PC-9 (cell line): ENCODE measurements at regions not wholly inside any gene's neighbourhood (a gene's known extent, or its start where the extent isn't known, plus 50 kb on each side); places are given as distances from the start of the nearest gene placed in this dataset.

Experiments
- BruUV-seq: library from RNA; stranded (reverse); fragments of 400-500 nt; replicated peaks from 2 replicates; lab custom pipeline; 2021; lab: Mats Ljungman, UMichigan
- CTCF ChIA-PET: fragments of 300-600 bp; sonication (Branson Sonifier 250); formaldehyde crosslinking; loops from one replicate; lab custom pipeline; 2022; ENCODE audit warnings: antibody characterized with exemption; lab: Charles Lee
- POLR2A ChIA-PET: fragments of 300-600 bp; sonication (Branson Sonifier 250); formaldehyde crosslinking; loops from one replicate; lab custom pipeline; 2022; ENCODE audit warnings: antibody characterized with exemption; ENCODE audit not compliant: unreplicated experiment; lab: Charles Lee
- DNase-seq, 2 experiments: peaks; one replicate each; pipeline versions ENCODE4 v3.0.0 to v3.0.0-alpha.2; 2015 to 2022; ENCODE audit warnings: mixed read lengths in 1 of 2
- H2AFZ ChIP-seq: fragments of 200-600 bp; sonication (generic); 2 replicates; pipeline ENCODE4 v1.8.1; 2017; ENCODE audit warnings: antibody characterized with exemption
- H3F3A ChIP-seq: fragments of 200-600 bp; sonication (generic); 2 replicates; pipeline ENCODE4 v1.8.1; 2017; ENCODE audit warnings: antibody characterized with exemption, mild to moderate bottlenecking, low read depth; ENCODE audit not compliant: insufficient read depth
- H3K27ac ChIP-seq: fragments of 200-600 bp; sonication (generic); 2 replicates; pipeline ENCODE4 v1.6.1; 2016; ENCODE audit warnings: mixed run types
- H3K27me3 ChIP-seq: fragments of 200-600 bp; sonication (generic); 2 replicates; pipeline ENCODE4 v1.6.1; 2016; ENCODE audit warnings: low read depth, mixed run types; ENCODE audit not compliant: insufficient read depth
- H3K36me3 ChIP-seq: fragments of 200-600 bp; sonication (generic); 2 replicates; pipeline ENCODE4 v1.6.1; 2016; ENCODE audit warnings: low read depth, mixed run types
- H3K4me1 ChIP-seq: fragments of 200-600 bp; sonication (generic); replicated peaks from 2 replicates; pipeline ENCODE4 v1.6.1; 2016; ENCODE audit warnings: mixed run types; ENCODE audit not compliant: insufficient read depth
- H3K4me2 ChIP-seq: fragments of 200-600 bp; sonication (generic); 2 replicates; pipeline ENCODE4 v1.6.1; 2017; ENCODE audit warnings: mixed run types
- H3K4me3 ChIP-seq: fragments of 200-600 bp; sonication (generic); 2 replicates; pipeline ENCODE4 v1.6.1; 2016; ENCODE audit warnings: mixed run types
- H3K79me2 ChIP-seq: fragments of 200-600 bp; sonication (generic); 2 replicates; pipeline ENCODE4 v1.6.1; 2017; ENCODE audit warnings: low read depth, mixed run types
- H3K9me2 ChIP-seq: fragments of 200-600 bp; sonication (generic); 2 replicates; pipeline ENCODE4 v1.8.1; 2017; ENCODE audit warnings: mild to moderate bottlenecking; ENCODE audit not compliant: insufficient read depth
- H3K9me3 ChIP-seq: fragments of 200-600 bp; sonication (generic); 2 replicates; pipeline ENCODE4 v1.8.1; 2016; ENCODE audit warnings: low read depth; ENCODE audit not compliant: insufficient read depth
- H4K20me1 ChIP-seq: fragments of 200-600 bp; sonication (generic); 2 replicates; pipeline ENCODE4 v1.8.1; 2017; ENCODE audit not compliant: insufficient read depth
- CTCF ChIP-seq: fragments of 200-600 bp; sonication (generic); conservative IDR thresholded peaks from 2 replicates; pipeline ENCODE4 v1.6.1; 2017; ENCODE audit warnings: mixed run types, antibody characterized with exemption, mild to moderate bottlenecking, moderate library complexity
- EZH2 ChIP-seq: fragments of 200-600 bp; sonication (generic); IDR thresholded peaks from 2 replicates; pipeline ENCODE4 v1.8.0; 2017; ENCODE audit warnings: antibody characterized with exemption, low read depth
- intact Hi-C: fragments of 100-400 bp; cut with micrococcal nuclease; formaldehyde crosslinking; loops from one replicate; pipeline ENCODE4 v1.10.0; 2022; ENCODE audit not compliant: unreplicated experiment

- Histone ChIP-seq H3K27me3 (no peaks in the 10 kb centered on the region), H3K9me3 (no peaks in the 10 kb centered on the region), H3K79me2 (no peaks in the 10 kb centered on the region), H4K20me1 (no peaks in the 10 kb centered on the region), H3K4me2 (no peak overlapping the region), H2AFZ (no peak overlapping the region), H3K36me3 (no peaks in the 10 kb centered on the region), H3K4me3 (no peak overlapping the region), H3K4me1 (no peaks in the 10 kb centered on the region), H3F3A (no peaks in the 10 kb centered on the region), H3K9me2 (no peaks in the 10 kb centered on the region; the same call in 1 of the 2 replicates), H3K27ac (no peak overlapping the region)
- BruUV-seq = no TSS peak
- no peak for TF ChIP-seq CTCF
- TF ChIP-seq EZH2 = no peak
- ChIA-PET POLR2A (no interaction called here), CTCF (no interaction called here)
- no peak for DNase-seq
- intact Hi-C loops = no loop called here
Observed at GRCh38 chr11:81967242-81967641, 766.4 kb downstream of the FAM181B start.

- H4K20me1 ChIP-seq = no peaks in the 10 kb centered on the region
- no peaks in the 10 kb centered on the region for H3K27me3 ChIP-seq
- H3K27ac ChIP-seq = no peak overlapping the region
- H3K4me2 ChIP-seq = no peak overlapping the region
- TF ChIP-seq CTCF (no peak), EZH2 (no peak)
- no peak for DNase-seq
- H3K4me1 ChIP-seq = no peaks in the 10 kb centered on the region
- ChIA-PET POLR2A (no interaction called here), CTCF (no interaction called here)
- BruUV-seq = no TSS peak
- intact Hi-C loops = no loop called here
- no peaks in the 10 kb centered on the region for H3K79me2 ChIP-seq
- H2AFZ ChIP-seq = no peak overlapping the region; the same call in 1 of the 2 replicates
- H3F3A ChIP-seq = no peaks in the 10 kb centered on the region
- H3K4me3 ChIP-seq = no peak overlapping the region
- H3K9me3 ChIP-seq = no peaks in the 10 kb centered on the region
- no peaks in the 10 kb centered on the region for H3K36me3 ChIP-seq
- no peaks in the 10 kb centered on the region; the same call in 1 of the 2 replicates for H3K9me2 ChIP-seq
Observed at GRCh38 chr11:81966340-81966739, 767.3 kb downstream of the FAM181B start.

GRCh38 chr11:81963018-81963417 is 770.6 kb downstream of the FAM181B start:
- CTCF ChIA-PET = no interaction called here
- no peaks in the 10 kb centered on the region for H3K36me3 ChIP-seq
- H4K20me1 ChIP-seq = no peaks in the 10 kb centered on the region
- H3K4me2 ChIP-seq = no peak overlapping the region
- no peak for DNase-seq
- TF ChIP-seq CTCF = peak; percentile 48; the same call in 1 of the 2 replicates
- TF ChIP-seq EZH2 = no peak
- intact Hi-C loops = no loop called here
- no peaks in the 10 kb centered on the region; the same call in 1 of the 2 replicates for H3K9me2 ChIP-seq
- POLR2A ChIA-PET = no interaction called here
- no peaks in the 10 kb centered on the region for H3K79me2 ChIP-seq
- H3K9me3 ChIP-seq = no peaks in the 10 kb centered on the region
- no peaks in the 10 kb centered on the region for H3F3A ChIP-seq
- H3K27ac ChIP-seq = no peak overlapping the region
- H3K27me3 ChIP-seq = no peaks in the 10 kb centered on the region
- no peak overlapping the region for H2AFZ ChIP-seq
- no TSS peak for BruUV-seq
- H3K4me1 ChIP-seq = no peaks in the 10 kb centered on the region
- no peak overlapping the region for H3K4me3 ChIP-seq
